ENCODE measurements at regions not wholly inside any gene's neighbourhood (a gene's known extent, or its start where the extent isn't known, plus 50 kb on each side); places are given as distances from the start of the nearest gene placed in this dataset.

GRCh38 chr13:97539651-97540610, 106.0 kb downstream of the RAP2A start (continued):
- TF ChIP-seq ZNF416 (CRISPR knock-in tag; IDR thresholded peaks at IDR 0.05), result no peak
- no peak for TF ChIP-seq ZNF281 (CRISPR knock-in tag; IDR thresholded peaks at IDR 0.05)
- no peak for TF ChIP-seq JAZF1 (CRISPR knock-in tag; IDR thresholded peaks at IDR 0.05)
- TF ChIP-seq GRHL2 (CRISPR knock-in tag; IDR thresholded peaks at IDR 0.05; ENCODE audit: insufficient replicate concordance, severe bottlenecking), result no peak
- TF ChIP-seq ATF2 (CRISPR knock-in tag; IDR thresholded peaks at IDR 0.05; ENCODE audit: borderline replicate concordance, low read depth), result no peak

- Mint-ChIP-seq H3K4me3 (no peak overlapping the region), H3K4me1 (no peaks in the 10 kb centered on the region), H3K36me3 (no peaks in the 10 kb centered on the region; the same call in 1 of the 2 replicates), H3K27me3 (ENCODE audit: low read depth) (no peaks in the 10 kb centered on the region), H3K9me3 (peaks cover 2% of the 10 kb centered on the region; the same call in 1 of the 2 replicates), H3K27ac (no peak overlapping the region)
- no peak for ATAC-seq
- ChIA-PET CTCF (no interaction called here), POLR2A (no interaction called here)
- no peak for DNase-seq (ENCODE audit: low spot score)
- TF ChIP-seq ZNF138 (CRISPR knock-in tag; conservative IDR thresholded peaks at IDR 0.05), result no peak
- no peak for TF ChIP-seq MYBL2 (CRISPR knock-in tag; IDR thresholded peaks at IDR 0.05)
- TF ChIP-seq ZNF425 (CRISPR knock-in tag; conservative IDR thresholded peaks at IDR 0.05), result no peak
- TF ChIP-seq CDX4 (CRISPR knock-in tag; IDR thresholded peaks at IDR 0.05; ENCODE audit: borderline replicate concordance), result no peak
- TF ChIP-seq MXD4 (CRISPR knock-in tag; IDR thresholded peaks at IDR 0.05; ENCODE audit: borderline replicate concordance), result no peak
- TF ChIP-seq ATF1 (CRISPR knock-in tag; IDR thresholded peaks at IDR 0.05), result no peak
- no peak for TF ChIP-seq ZNF281 (CRISPR knock-in tag; IDR thresholded peaks at IDR 0.05)
- no peak for TF ChIP-seq ZBTB21 (CRISPR knock-in tag; IDR thresholded peaks at IDR 0.05; ENCODE audit: borderline replicate concordance)
- TF ChIP-seq ATF6 (CRISPR knock-in tag; IDR thresholded peaks at IDR 0.05), result no peak
Measured at GRCh38 chr13:97540696-97541095, 106.7 kb downstream of the RAP2A start.
